HepG2 (cell line): ENCODE measurements at regions not wholly inside any gene's neighbourhood (a gene's known extent, or its start where the extent isn't known, plus 50 kb on each side); places are given as distances from the start of the nearest gene placed in this dataset.

Experiments
- ATAC-seq: fragments of 200-7000 bp; cut with Tn5 transposase; 3 replicates; pipeline ENCODE4 v1.9.1; 2020; ENCODE audit warnings: mild to moderate bottlenecking, moderate library complexity
- BruUV-seq: library from RNA; stranded (reverse); fragments of 400-500 nt; replicated peaks from 2 replicates; lab custom pipeline; 2021; lab: Mats Ljungman, UMichigan
- CTCF ChIA-PET: fragments of 300-600 bp; formaldehyde crosslinking; extraction: SDS; loops from one replicate; lab custom pipeline; 2021; ENCODE audit warnings: low total read pairs, inconsistent platforms, low intra/inter-chr PET ratio; lab: Yijun Ruan, JAX
- POLR2A ChIA-PET: fragments of 350-600 bp; sonication (Branson Sonifier 250); formaldehyde crosslinking; loops from one replicate; lab custom pipeline; 2020; ENCODE audit warnings: antibody characterized with exemption, inconsistent platforms; lab: Yijun Ruan, JAX
- DNase-seq: peaks from one replicate; pipeline ENCODE4 v3.0.0-alpha.2; 2015; ENCODE audit warnings: low spot score
- FAIRE-seq: peaks from 3 replicates; lab custom pipeline; 2011; peaks lifted over from hg19 to GRCh38; lab: Jason Lieb, UNC
- H2AFZ ChIP-seq: one replicate; pipeline ENCODE4 v1.6.1; 2011; ENCODE audit warnings: low read length, inconsistent platforms
- H3K27ac ChIP-seq: fragments of 300-600 bp; 3 replicates; pipeline ENCODE4 v1.8.0; 2011; ENCODE audit warnings: mixed run types, mild to moderate bottlenecking, mixed read lengths, low read length, inconsistent platforms; ENCODE audit not compliant: insufficient read depth; ENCODE audit errors: extremely low read length
- H3K27me3 ChIP-seq, 2 experiments: fragments of 200-600 bp in 1 of 2; 2 replicates in 1 of 2; 3 replicates in 1 of 2; pipeline versions ENCODE4 v1.6.0 to v1.8.0; 2011; ENCODE audit warnings: low read length in 2 of 2, mild to moderate bottlenecking in 2 of 2, moderate library complexity in 2 of 2, inconsistent platforms in 1 of 2; ENCODE audit not compliant: insufficient read depth in 2 of 2, control insufficient read depth in 1 of 2
- H3K36me3 ChIP-seq, 2 experiments: fragments of 200-600 bp in 1 of 2; replicated peaks in 1 of 2; 2 replicates in 1 of 2; 3 replicates in 1 of 2; pipeline versions ENCODE4 v1.5.1 to v1.8.0; 2011; ENCODE audit warnings: low read length in 2 of 2, inconsistent platforms in 1 of 2; ENCODE audit not compliant: insufficient read depth in 2 of 2, control insufficient read depth in 1 of 2
- H3K4me1 ChIP-seq: 2 replicates; pipeline ENCODE4 v1.5.1; 2012; ENCODE audit warnings: low read length, inconsistent platforms; ENCODE audit not compliant: insufficient read depth
- H3K4me2 ChIP-seq: 2 replicates; pipeline ENCODE4 v1.6.0; 2011; ENCODE audit warnings: low read depth, low read length, inconsistent platforms
- H3K4me3 ChIP-seq, 3 experiments: fragments of 200-600 bp in 1 of 3; sonication (generic), shearing (Covaris generic) in 1 of 3; replicated peaks in 1 of 3; 2 replicates each; pipeline ENCODE4 v1.5.1; 2011 to 2016; ENCODE audit warnings: low read length in 3 of 3, inconsistent platforms in 2 of 3, low read depth in 2 of 3, mild to moderate bottlenecking in 2 of 3, control low read depth in 1 of 3, mixed read lengths in 1 of 3; ENCODE audit not compliant: insufficient read depth in 1 of 3
- H3K79me2 ChIP-seq: one replicate; pipeline ENCODE4 v1.6.1; 2011; ENCODE audit warnings: low read length, inconsistent platforms; ENCODE audit not compliant: insufficient read depth
- H3K9ac ChIP-seq: 2 replicates; pipeline ENCODE4 v1.6.0; 2011; ENCODE audit warnings: mild to moderate bottlenecking, low read depth, low read length, inconsistent platforms; ENCODE audit not compliant: insufficient read depth
- H3K9me3 ChIP-seq: 2 replicates; pipeline ENCODE4 v1.5.1; 2012; ENCODE audit warnings: mild to moderate bottlenecking, low read length
- H4K20me1 ChIP-seq: 2 replicates; pipeline ENCODE4 v1.6.0; 2011; ENCODE audit warnings: inconsistent platforms, mild to moderate bottlenecking, low read length, moderate library complexity; ENCODE audit not compliant: insufficient read depth
- AHR ChIP-seq: IDR thresholded peaks from 2 replicates; pipeline ENCODE4 v1.6.1; 2018; ENCODE audit warnings: missing genetic modification reagents, missing compliant biosample characterization
- CBX1 ChIP-seq: IDR thresholded peaks from one replicate; pipeline ENCODE4 v1.6.1; 2016; ENCODE audit warnings: antibody characterized with exemption, low read depth
- HNF4A ChIP-seq: sonication (generic); formaldehyde crosslinking; IDR thresholded peaks from 2 replicates; pipeline ENCODE4 v1.4.0; 2020; ENCODE audit warnings: missing genetic modification reagents
- KLF12 ChIP-seq: sonication (generic); formaldehyde crosslinking; IDR thresholded peaks from 2 replicates; pipeline ENCODE4 v1.4.0; 2020; ENCODE audit warnings: missing genetic modification reagents, borderline replicate concordance
- PTBP1 ChIP-seq: fragments of 200-400 bp; formaldehyde crosslinking; IDR thresholded peaks from 2 replicates; pipeline ENCODE4 v1.6.1; 2018; ENCODE audit warnings: low read length, low read depth; ENCODE audit not compliant: poor library complexity, severe bottlenecking
- SP1 ChIP-seq, 2 experiments: fragments of 450-650 bp in 1 of 2; sonication (generic) in 1 of 2; formaldehyde crosslinking in 1 of 2; IDR thresholded peaks; 2 replicates each; pipeline versions ENCODE4 v1.4.0 to v1.6.1; 2016 to 2020; ENCODE audit warnings: missing genetic modification reagents in 1 of 2
- TCF12 ChIP-seq, 2 experiments: fragments of 450-650 bp in 1 of 2; sonication (generic) in 1 of 2; formaldehyde crosslinking in 1 of 2; IDR thresholded peaks; 2 replicates each; pipeline versions ENCODE4 v1.6.1 to v1.8.0; 2017 to 2022; ENCODE audit warnings: antibody characterized with exemption in 1 of 2, mild to moderate bottlenecking in 1 of 2, missing genetic modification reagents in 1 of 2, moderate library complexity in 1 of 2
- THAP8 ChIP-seq: sonication (generic); formaldehyde crosslinking; IDR thresholded peaks from 2 replicates; pipeline ENCODE4 v1.5.1; 2020; ENCODE audit warnings: missing genetic modification reagents, mild to moderate bottlenecking, borderline replicate concordance
- ZC3H4 ChIP-seq: sonication (generic); formaldehyde crosslinking; IDR thresholded peaks from 2 replicates; pipeline ENCODE4 v1.4.0; 2020; ENCODE audit warnings: missing genetic modification reagents, borderline replicate concordance
- ZNF20 ChIP-seq: sonication (generic); formaldehyde crosslinking; IDR thresholded peaks from 2 replicates; pipeline ENCODE4 v1.4.0; 2020; ENCODE audit warnings: mild to moderate bottlenecking, moderate library complexity, missing genetic modification reagents
- ZNF251 ChIP-seq: sonication (generic); formaldehyde crosslinking; IDR thresholded peaks from 2 replicates; pipeline ENCODE4 v1.9.0; 2021; ENCODE audit warnings: mild to moderate bottlenecking, missing genetic modification reagents
- ZNF274 ChIP-seq: sonication (generic); formaldehyde crosslinking; IDR thresholded peaks from 2 replicates; pipeline ENCODE4 v1.5.1; 2020; ENCODE audit warnings: mild to moderate bottlenecking, missing genetic modification reagents
- ZNF407 ChIP-seq: sonication (generic); formaldehyde crosslinking; IDR thresholded peaks from one replicate; pipeline ENCODE4 v1.5.1; 2020; ENCODE audit warnings: mild to moderate bottlenecking, missing genetic modification reagents; ENCODE audit errors: not compliant biosample characterization
- ZNF557 ChIP-seq: sonication (generic); formaldehyde crosslinking; IDR thresholded peaks from 2 replicates; pipeline ENCODE4 v1.4.0; 2020; ENCODE audit warnings: missing genetic modification reagents
- ZNF83 ChIP-seq: sonication (generic); formaldehyde crosslinking; IDR thresholded peaks from 2 replicates; pipeline ENCODE4 v1.4.0; 2020; ENCODE audit warnings: missing genetic modification reagents, mild to moderate bottlenecking, borderline replicate concordance
- WGBS: methylation state at CpG from one replicate; pipeline ENCODE4 v1.1.6; 2017; ENCODE audit warnings: low lambda C conversion rate; 5-methylcytosine and 5-hydroxymethylcytosine counted together
- in situ Hi-C: cut with HindIII; loops from 2 replicates; pipeline ENCODE4 v1.10.0; 2017; ENCODE audit warnings: low pct_unique_long_range_greater_than_20kb; ENCODE audit not compliant: extremely low pct_ligation_motif_present
- intact Hi-C: fragments of 100-400 bp; cut with micrococcal nuclease; formaldehyde crosslinking; loops from one replicate; pipeline ENCODE4 v1.10.0; 2022; ENCODE audit not compliant: unreplicated experiment
- TF ChIP-seq, protein P1 (sequence below): IDR thresholded peaks from 2 replicates; pipeline ENCODE4 v1.6.1; 2016; ENCODE audit warnings: missing compliant biosample characterization, missing genetic modification reagents, borderline replicate concordance

- H3K9me3 ChIP-seq: no peaks in the 10 kb centered on the region
- intact Hi-C loops: no loop called here
- H3K36me3 ChIP-seq: no peaks in the 10 kb centered on the region
- H3K27me3 ChIP-seq: no peaks in the 10 kb centered on the region
- ChIA-PET CTCF (no interaction called here), POLR2A (no interaction called here)
- H3K4me3 ChIP-seq: no peak overlapping the region
- FAIRE-seq: no peak
- H2AFZ ChIP-seq: no peak overlapping the region
- no peaks in the 10 kb centered on the region for H4K20me1 ChIP-seq
- no peaks in the 10 kb centered on the region for H3K4me1 ChIP-seq
- BruUV-seq: no TSS peak
- H3K4me2 ChIP-seq: no peak overlapping the region
- ATAC-seq: no peak
- H3K79me2 ChIP-seq: no peaks in the 10 kb centered on the region
- DNase-seq: no peak
- H3K27ac ChIP-seq: no peak overlapping the region
- H3K9ac ChIP-seq: no peak overlapping the region
- in situ Hi-C loops: no loop called here
- 2% methylated on average over 4 of the region's 4 CpGs for WGBS
- TF ChIP-seq, protein P1, sequence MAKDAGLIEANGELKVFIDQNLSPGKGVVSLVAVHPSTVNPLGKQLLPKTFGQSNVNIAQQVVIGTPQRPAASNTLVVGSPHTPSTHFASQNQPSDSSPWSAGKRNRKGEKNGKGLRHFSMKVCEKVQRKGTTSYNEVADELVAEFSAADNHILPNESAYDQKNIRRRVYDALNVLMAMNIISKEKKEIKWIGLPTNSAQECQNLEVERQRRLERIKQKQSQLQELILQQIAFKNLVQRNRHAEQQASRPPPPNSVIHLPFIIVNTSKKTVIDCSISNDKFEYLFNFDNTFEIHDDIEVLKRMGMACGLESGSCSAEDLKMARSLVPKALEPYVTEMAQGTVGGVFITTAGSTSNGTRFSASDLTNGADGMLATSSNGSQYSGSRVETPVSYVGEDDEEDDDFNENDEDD: no peak
- no peak for TF ChIP-seq ZNF20 (CRISPR knock-in tag)
- TF ChIP-seq ZNF407: no peak
- no peak for TF ChIP-seq ZC3H4
- TF ChIP-seq AHR (CRISPR knock-in tag): no peak
- no peak for TF ChIP-seq HNF4A (CRISPR knock-in tag)
- TF ChIP-seq CBX1: no peak
- no peak for TF ChIP-seq PTBP1
- no peak for TF ChIP-seq KLF12
- no peak for TF ChIP-seq TCF12 (IDR thresholded peaks at IDR 0.05)
- TF ChIP-seq TCF12 (CRISPR knock-in tag; IDR thresholded peaks at IDR 0.05): no peak
- no peak for TF ChIP-seq SP1 (IDR thresholded peaks at IDR 0.05)
- TF ChIP-seq SP1 (CRISPR knock-in tag; IDR thresholded peaks at IDR 0.05): no peak
- no peak for TF ChIP-seq THAP8 (CRISPR knock-in tag)
- TF ChIP-seq ZNF274 (CRISPR knock-in tag): no peak
- no peak for TF ChIP-seq ZNF83
- TF ChIP-seq ZNF251: no peak
- TF ChIP-seq ZNF557: no peak
These were observed 82.0 kb downstream of the OLFM4 start for GRCh38 chr13:53110614-53111013.
